MM.1S (cell line): ENCODE measurements at regions not wholly inside any gene's neighbourhood (a gene's known extent, or its start where the extent isn't known, plus 50 kb on each side); places are given as distances from the start of the nearest gene placed in this dataset.

Experiments
- DNase-seq: peaks from one replicate; pipeline ENCODE4 v3.0.0-alpha.2; 2015
- H2AFZ ChIP-seq: fragments of 300-600 bp; sonication (generic); 2 replicates; pipeline ENCODE4 v1.6.0; 2016; ENCODE audit warnings: antibody characterized with exemption, low read length
- H3F3A ChIP-seq: fragments of 300-600 bp; sonication (generic); 2 replicates; pipeline ENCODE4 v1.6.1; 2016; ENCODE audit warnings: mild to moderate bottlenecking, antibody characterized with exemption, low read length, moderate library complexity, mixed read lengths; ENCODE audit not compliant: insufficient read depth
- H3K27ac ChIP-seq: fragments of 300-600 bp; sonication (generic); 2 replicates; pipeline ENCODE4 v1.5.1; 2016; ENCODE audit warnings: mild to moderate bottlenecking, low read length
- H3K27me3 ChIP-seq: fragments of 300-600 bp; sonication (generic); replicated peaks from 2 replicates; pipeline ENCODE4 v1.6.0; 2016; ENCODE audit warnings: low read length; ENCODE audit not compliant: insufficient read depth
- H3K36me3 ChIP-seq: fragments of 300-600 bp; sonication (generic); replicated peaks from 2 replicates; pipeline ENCODE4 v1.6.1; 2016; ENCODE audit warnings: mild to moderate bottlenecking, low read length, mixed read lengths; ENCODE audit not compliant: insufficient read depth
- H3K4me1 ChIP-seq: fragments of 300-600 bp; sonication (generic); 2 replicates; pipeline ENCODE4 v1.6.1; 2016; ENCODE audit warnings: low read length, mixed read lengths
- H3K4me2 ChIP-seq: fragments of 300-600 bp; sonication (generic); 2 replicates; pipeline ENCODE4 v1.6.0; 2016; ENCODE audit warnings: low read depth, low read length
- H3K4me3 ChIP-seq: fragments of 300-600 bp; sonication (generic); 2 replicates; pipeline ENCODE4 v1.5.1; 2016; ENCODE audit warnings: low read length, mixed read lengths
- H3K79me2 ChIP-seq: fragments of 300-600 bp; sonication (generic); 2 replicates; pipeline ENCODE4 v1.6.1; 2016; ENCODE audit warnings: mixed run types, low read length, mixed read lengths
- H3K9ac ChIP-seq: fragments of 300-600 bp; sonication (generic); 2 replicates; pipeline ENCODE4 v1.6.1; 2016; ENCODE audit warnings: low read length, mixed read lengths
- H3K9me2 ChIP-seq: fragments of 300-600 bp; sonication (generic); replicated peaks from 2 replicates; pipeline ENCODE4 v1.6.1; 2016; ENCODE audit warnings: mild to moderate bottlenecking, low read length, mixed read lengths; ENCODE audit not compliant: insufficient read depth
- H3K9me3 ChIP-seq: fragments of 300-600 bp; sonication (generic); replicated peaks from 2 replicates; pipeline ENCODE4 v1.6.1; 2016; ENCODE audit warnings: mild to moderate bottlenecking, low read length, mixed read lengths; ENCODE audit not compliant: insufficient read depth
- H4K20me1 ChIP-seq: fragments of 300-600 bp; sonication (generic); 2 replicates; pipeline ENCODE4 v1.6.1; 2016; ENCODE audit warnings: mild to moderate bottlenecking, low read length, moderate library complexity, mixed read lengths; ENCODE audit not compliant: insufficient read depth
- CTCF ChIP-seq: fragments of 300-600 bp; sonication (generic); IDR thresholded peaks from 2 replicates; pipeline ENCODE4 v1.5.1; 2016; ENCODE audit warnings: antibody characterized with exemption, low read length, mixed read lengths
- EZH2 ChIP-seq: fragments of 300-600 bp; sonication (generic); optimal IDR thresholded peaks from 2 replicates; pipeline ENCODE3; 2017; ENCODE audit warnings: low read depth, mild to moderate bottlenecking, antibody characterized with exemption, low read length, mixed read lengths
- EZH2phosphoT487 ChIP-seq: fragments of 300-600 bp; sonication (generic); IDR thresholded peaks from 2 replicates; pipeline ENCODE4 v1.6.1; 2018; ENCODE audit warnings: antibody characterized with exemption, low read length

- no peak overlapping the region for H3K4me2 ChIP-seq
- no peaks in the 10 kb centered on the region for H3K9me2 ChIP-seq
- H3K4me3 ChIP-seq: no peak overlapping the region
- no peaks in the 10 kb centered on the region for H3K9me3 ChIP-seq
- no peak overlapping the region for H3K9ac ChIP-seq
- DNase-seq: no peak
- no peaks in the 10 kb centered on the region for H3K27me3 ChIP-seq
- H3K79me2 ChIP-seq: no peaks in the 10 kb centered on the region
- no peak for TF ChIP-seq EZH2
- TF ChIP-seq EZH2phosphoT487: no peak
- no peak for TF ChIP-seq CTCF
- no peak overlapping the region for H2AFZ ChIP-seq
- H4K20me1 ChIP-seq: no peaks in the 10 kb centered on the region
- no peaks in the 10 kb centered on the region for H3K4me1 ChIP-seq
- H3K27ac ChIP-seq: no peak overlapping the region
- H3F3A ChIP-seq: no peaks in the 10 kb centered on the region
- no peaks in the 10 kb centered on the region for H3K36me3 ChIP-seq
Observed at GRCh38 chr20:40805592-40805991, 116.6 kb upstream of the MAFB start.

GRCh38 chr20:40806929-40807820 lies 118.1 kb upstream of the MAFB start:
- TF ChIP-seq EZH2phosphoT487 (no peak), EZH2 (no peak), CTCF (no peak)
- Histone ChIP-seq H3K27me3 (no peaks in the 10 kb centered on the region), H3F3A (no peaks in the 10 kb centered on the region), H3K27ac (no peak overlapping the region), H3K9me3 (no peaks in the 10 kb centered on the region), H3K36me3 (no peaks in the 10 kb centered on the region), H3K4me2 (no peak overlapping the region), H3K4me3 (no peak overlapping the region), H3K4me1 (no peaks in the 10 kb centered on the region), H2AFZ (no peak overlapping the region), H3K9ac (no peak overlapping the region), H3K79me2 (no peaks in the 10 kb centered on the region), H4K20me1 (no peaks in the 10 kb centered on the region), H3K9me2 (no peaks in the 10 kb centered on the region)
- DNase-seq: no peak

- TF ChIP-seq EZH2 (no peak), EZH2phosphoT487 (no peak), CTCF (no peak)
- no peak for DNase-seq
- H3K27ac ChIP-seq: no peak overlapping the region
- no peaks in the 10 kb centered on the region for H3F3A ChIP-seq
- no peaks in the 10 kb centered on the region for H4K20me1 ChIP-seq
- no peaks in the 10 kb centered on the region for H3K36me3 ChIP-seq
- H3K4me2 ChIP-seq: no peak overlapping the region
- H2AFZ ChIP-seq: no peak overlapping the region
- H3K4me3 ChIP-seq: no peak overlapping the region
- H3K27me3 ChIP-seq: no peaks in the 10 kb centered on the region
- no peaks in the 10 kb centered on the region for H3K79me2 ChIP-seq
- no peak overlapping the region for H3K9ac ChIP-seq
- H3K9me3 ChIP-seq: no peaks in the 10 kb centered on the region
- no peaks in the 10 kb centered on the region for H3K9me2 ChIP-seq
- H3K4me1 ChIP-seq: no peaks in the 10 kb centered on the region
Observed at GRCh38 chr20:40807821-40808170, 118.8 kb upstream of the MAFB start.
